ENCODE measurements at regions not wholly inside any gene's neighbourhood (a gene's known extent, or its start where the extent isn't known, plus 50 kb on each side); places are given as distances from the start of the nearest gene placed in this dataset.

DNA sequence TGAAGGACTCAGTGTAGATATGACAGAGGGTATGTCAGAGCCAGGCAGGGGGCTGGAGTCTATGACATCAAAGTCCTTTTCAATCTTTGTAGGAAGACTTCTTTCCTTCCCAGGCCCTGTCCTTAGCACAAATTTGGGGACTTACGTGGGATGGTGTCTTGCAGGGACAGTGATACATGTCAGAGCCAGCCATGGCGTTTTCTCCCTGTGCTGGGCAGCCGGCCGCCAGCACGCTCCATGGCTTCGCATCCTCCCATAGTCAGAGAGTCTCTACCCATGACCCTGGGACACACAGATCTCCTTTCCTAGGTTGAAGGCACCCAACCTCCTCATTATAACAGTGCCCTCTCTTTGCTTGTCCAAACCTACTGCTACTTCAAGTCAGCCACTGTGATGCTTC lies 156.9 kb upstream of the MYCN start:
- TF ChIP-seq CTCF (IDR thresholded peaks at IDR 0.05; ENCODE audit: poor library complexity, severe bottlenecking) (no peak), EZH2 (IDR thresholded peaks at IDR 0.05; ENCODE audit: borderline replicate concordance, insufficient read depth, low read length, poor library complexity, severe bottlenecking) (no peak), SMC3 (conservative IDR thresholded peaks at IDR 0.05; ENCODE audit: poor library complexity) (no peak), EP300 (conservative IDR thresholded peaks at IDR 0.05; ENCODE audit: poor library complexity, severe bottlenecking) (no peak), TAF1 (IDR thresholded peaks at IDR 0.05; ENCODE audit: low read depth) (no peak), POLR2AphosphoS5 (IDR thresholded peaks at IDR 0.05) (no peak), RAD21 (conservative IDR thresholded peaks at IDR 0.05) (no peak)
- TF ChIP-seq, protein P1, sequence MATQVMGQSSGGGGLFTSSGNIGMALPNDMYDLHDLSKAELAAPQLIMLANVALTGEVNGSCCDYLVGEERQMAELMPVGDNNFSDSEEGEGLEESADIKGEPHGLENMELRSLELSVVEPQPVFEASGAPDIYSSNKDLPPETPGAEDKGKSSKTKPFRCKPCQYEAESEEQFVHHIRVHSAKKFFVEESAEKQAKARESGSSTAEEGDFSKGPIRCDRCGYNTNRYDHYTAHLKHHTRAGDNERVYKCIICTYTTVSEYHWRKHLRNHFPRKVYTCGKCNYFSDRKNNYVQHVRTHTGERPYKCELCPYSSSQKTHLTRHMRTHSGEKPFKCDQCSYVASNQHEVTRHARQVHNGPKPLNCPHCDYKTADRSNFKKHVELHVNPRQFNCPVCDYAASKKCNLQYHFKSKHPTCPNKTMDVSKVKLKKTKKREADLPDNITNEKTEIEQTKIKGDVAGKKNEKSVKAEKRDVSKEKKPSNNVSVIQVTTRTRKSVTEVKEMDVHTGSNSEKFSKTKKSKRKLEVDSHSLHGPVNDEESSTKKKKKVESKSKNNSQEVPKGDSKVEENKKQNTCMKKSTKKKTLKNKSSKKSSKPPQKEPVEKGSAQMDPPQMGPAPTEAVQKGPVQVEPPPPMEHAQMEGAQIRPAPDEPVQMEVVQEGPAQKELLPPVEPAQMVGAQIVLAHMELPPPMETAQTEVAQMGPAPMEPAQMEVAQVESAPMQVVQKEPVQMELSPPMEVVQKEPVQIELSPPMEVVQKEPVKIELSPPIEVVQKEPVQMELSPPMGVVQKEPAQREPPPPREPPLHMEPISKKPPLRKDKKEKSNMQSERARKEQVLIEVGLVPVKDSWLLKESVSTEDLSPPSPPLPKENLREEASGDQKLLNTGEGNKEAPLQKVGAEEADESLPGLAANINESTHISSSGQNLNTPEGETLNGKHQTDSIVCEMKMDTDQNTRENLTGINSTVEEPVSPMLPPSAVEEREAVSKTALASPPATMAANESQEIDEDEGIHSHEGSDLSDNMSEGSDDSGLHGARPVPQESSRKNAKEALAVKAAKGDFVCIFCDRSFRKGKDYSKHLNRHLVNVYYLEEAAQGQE (IDR thresholded peaks at IDR 0.05; ENCODE audit: borderline replicate concordance): no peak
